GM11168 (cell line): ENCODE measurements at regions not wholly inside any gene's neighbourhood (a gene's known extent, or its start where the extent isn't known, plus 50 kb on each side); places are given as distances from the start of the nearest gene placed in this dataset.
"Not testable (repeated sequence)": the region's sequence is repeated elsewhere in the genome, so short reads cannot be mapped to it uniquely, and the experiment has no call there.

Experiments
- in situ Hi-C: fragments of 300-500 bp; cut with MboI; formaldehyde crosslinking; loops from one replicate; pipeline ENCODE4 v1.12.0; 2022; ENCODE audit warnings: low sequenced_read_pairs; ENCODE audit not compliant: unreplicated experiment

DNA sequence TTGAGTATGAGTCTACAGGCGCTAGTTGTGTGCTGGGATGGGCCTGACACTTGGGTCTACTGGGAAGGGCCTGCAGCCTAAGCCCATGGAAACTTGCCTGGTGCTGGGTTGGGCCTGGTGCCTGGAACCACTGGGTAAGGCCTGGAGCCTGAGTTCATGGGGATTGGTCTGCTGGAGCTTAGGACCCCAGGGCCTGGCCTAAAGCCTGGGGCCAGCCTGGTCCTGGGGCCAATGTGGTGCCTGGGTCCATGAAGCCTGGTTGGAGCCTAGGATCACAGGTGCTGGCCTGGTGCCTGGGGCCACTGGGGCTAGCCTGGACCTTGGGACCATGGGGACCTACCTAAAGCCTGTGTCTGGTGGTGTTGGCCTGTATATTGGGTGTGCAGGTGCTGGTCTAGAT, 270.3 kb upstream of the GRIA3 start:
- in situ Hi-C loops, result no loop called here

GRCh38 chrX:122914256-122914655, 269.8 kb upstream of the GRIA3 start:
- in situ Hi-C loops, result no loop called here

DNA sequence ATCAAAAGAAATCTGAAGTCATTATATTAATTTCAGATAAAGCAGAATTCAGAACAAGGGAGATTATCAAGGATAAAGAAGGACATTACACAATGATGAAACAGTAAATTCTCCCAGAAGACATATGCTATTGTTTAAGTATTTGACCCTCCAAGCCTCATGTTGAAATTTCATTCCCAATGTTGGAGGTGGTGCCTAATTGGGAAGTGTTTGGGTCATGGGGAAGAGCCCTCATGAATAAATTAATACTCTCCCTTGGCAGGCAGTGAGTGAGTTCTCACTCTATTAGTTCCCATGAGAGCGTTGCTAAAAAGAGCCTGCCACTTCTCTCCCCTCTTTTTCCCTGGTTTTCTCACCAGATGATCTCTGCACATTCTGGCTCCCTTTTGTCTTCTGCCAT, 249.9 kb upstream of the GRIA3 start:
- in situ Hi-C loops, result no loop called here

- in situ Hi-C loops, result no loop called here
These were observed 243.9 kb upstream of the GRIA3 start for GRCh38 chrX:122940199-122940598.

DNA sequence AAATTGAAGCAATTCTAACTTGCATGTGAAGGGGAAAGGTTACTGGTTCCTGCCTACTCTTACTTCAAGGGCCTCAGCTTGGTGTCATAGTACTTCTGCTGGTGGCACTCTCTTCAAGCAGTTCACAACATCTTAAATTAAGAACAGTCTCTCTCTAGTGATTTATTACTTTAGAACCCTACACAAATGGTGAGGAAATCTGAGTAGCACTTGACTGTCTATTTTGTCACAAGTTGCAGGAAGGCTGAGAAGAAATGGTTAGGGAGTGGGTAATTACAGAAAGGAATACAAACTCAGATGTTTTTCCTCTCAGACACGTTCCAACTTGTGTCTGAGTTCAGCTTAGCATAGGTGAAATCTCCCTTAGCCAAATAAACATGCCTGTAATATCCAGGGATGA, 242.3 kb upstream of the GRIA3 start:
- in situ Hi-C loops, result no loop called here

- in situ Hi-C loops, result no loop called here
These were observed 240.2 kb upstream of the GRIA3 start for GRCh38 chrX:122943918-122944317.

GRCh38 chrX:122945328-122945727, 238.8 kb upstream of the GRIA3 start:
- in situ Hi-C loops, result no loop called here

GRCh38 chrX:122972604-122973003, 211.5 kb upstream of the GRIA3 start:
- in situ Hi-C loops, result no loop called here

DNA sequence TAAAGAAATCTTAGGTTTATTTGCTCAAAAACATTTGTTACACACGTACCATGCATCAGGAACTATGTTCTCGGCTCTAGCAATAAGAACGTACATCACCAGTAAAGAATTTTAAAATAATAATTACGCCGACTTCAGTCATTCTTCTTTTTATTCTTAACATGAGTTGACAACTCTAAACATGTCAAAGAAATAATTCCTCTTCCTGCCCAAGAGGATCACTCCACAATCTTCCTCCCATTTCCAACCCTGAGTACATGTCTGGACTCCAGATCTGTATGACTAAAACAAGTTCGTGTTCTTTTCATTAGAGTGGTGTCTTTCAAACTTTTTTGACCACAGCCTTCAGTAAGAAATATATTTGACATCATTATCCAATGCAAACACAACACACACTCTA, 201.6 kb upstream of the GRIA3 start:
- in situ Hi-C loops, result no loop called here

DNA sequence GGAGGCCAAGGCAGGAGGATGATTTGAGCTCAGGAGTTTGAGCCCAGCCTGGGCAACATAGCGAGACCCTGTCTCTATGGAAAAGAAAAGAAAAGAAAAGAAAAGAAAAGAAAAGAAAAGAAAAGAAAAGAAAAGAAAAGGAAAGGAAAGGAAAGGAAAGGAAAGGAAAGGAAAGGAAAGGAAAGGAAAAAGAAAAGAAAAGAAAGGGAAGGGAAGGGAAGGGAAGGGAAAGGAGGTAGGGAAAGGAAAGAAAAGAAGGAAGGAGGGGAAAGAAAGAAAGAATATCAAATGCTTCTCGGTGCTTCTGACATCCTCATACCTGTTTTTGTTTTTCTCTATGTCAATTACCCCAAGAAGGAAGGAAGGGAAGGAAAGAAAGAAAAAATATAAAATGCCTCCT, 181.2 kb upstream of the GRIA3 start:
- in situ Hi-C loops, result not testable (repeated sequence)

- in situ Hi-C loops, result no loop called here
These were observed 170.9 kb upstream of the GRIA3 start for GRCh38 chrX:123013141-123013540.

- in situ Hi-C loops, result no loop called here
These were observed 147.7 kb upstream of the GRIA3 start for GRCh38 chrX:123036401-123036800.

- in situ Hi-C loops, result no loop called here
These were observed 134.9 kb upstream of the GRIA3 start for GRCh38 chrX:123049071-123049625.

- in situ Hi-C loops, result no loop called here
These were observed 123.1 kb upstream of the GRIA3 start for GRCh38 chrX:123060986-123061385.

GRCh38 chrX:123064053-123064452, 120.0 kb upstream of the GRIA3 start:
- in situ Hi-C loops, result no loop called here

- in situ Hi-C loops, result no loop called here
These were observed 111.2 kb upstream of the GRIA3 start for GRCh38 chrX:123072686-123073385.

- in situ Hi-C loops, result no loop called here
These were observed 108.0 kb upstream of the GRIA3 start for GRCh38 chrX:123075947-123076561.

GRCh38 chrX:123077631-123078030, 106.4 kb upstream of the GRIA3 start:
- in situ Hi-C loops, result no loop called here

DNA sequence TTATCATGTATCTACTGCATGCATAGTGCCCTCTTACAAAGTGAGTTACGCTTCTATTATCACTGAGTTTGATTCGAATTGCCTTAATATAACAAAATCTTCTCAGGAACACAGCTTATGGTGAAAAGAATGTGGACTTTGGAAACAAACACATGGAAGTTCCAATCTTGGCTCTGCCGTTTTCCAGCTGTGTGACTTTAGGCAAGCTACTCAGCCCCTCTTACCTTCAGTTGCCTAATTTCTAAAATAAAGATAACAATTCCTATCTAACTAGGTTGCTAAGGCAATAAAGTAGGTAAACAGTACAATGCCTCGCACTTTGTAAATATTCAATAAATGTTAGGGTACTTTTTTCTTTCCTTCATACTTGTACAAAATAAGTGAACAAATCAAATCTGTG, 104.0 kb upstream of the GRIA3 start:
- in situ Hi-C loops, result no loop called here

- in situ Hi-C loops, result no loop called here
These were observed 102.3 kb upstream of the GRIA3 start for GRCh38 chrX:123081776-123082175.

GRCh38 chrX:123083924-123084323, 100.2 kb upstream of the GRIA3 start:
- in situ Hi-C loops, result no loop called here

DNA sequence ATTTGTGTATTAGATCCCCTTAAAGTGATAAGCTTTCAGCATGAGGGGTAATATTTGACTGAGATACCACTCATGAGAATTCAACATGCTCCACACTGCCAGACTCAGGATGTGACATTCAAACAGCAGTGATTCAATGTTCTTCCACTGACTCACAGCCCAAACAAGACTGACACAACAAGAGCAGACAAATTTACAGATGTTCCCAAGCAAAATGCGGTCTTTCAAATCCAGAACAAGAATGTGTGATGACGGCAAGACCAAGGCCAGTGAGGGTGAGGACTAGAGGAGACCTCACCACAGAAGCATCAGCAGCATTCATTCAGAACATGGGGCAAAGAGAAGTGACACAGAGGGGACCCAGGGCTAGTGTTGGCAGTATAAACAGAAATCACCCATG, 99.3 kb upstream of the GRIA3 start:
- in situ Hi-C loops, result no loop called here
